NCI-H2171 treated with DMSO at 0.1 percent for 48 hours (cell line): ENCODE measurements at regions not wholly inside any gene's neighbourhood (a gene's known extent, or its start where the extent isn't known, plus 50 kb on each side); places are given as distances from the start of the nearest gene placed in this dataset.
A peak's percentile ranks its signal among the peaks of the same experiment; 100 is the strongest.
"Not testable (repeated sequence)": the region's sequence is repeated elsewhere in the genome, so short reads cannot be mapped to it uniquely, and the experiment has no call there.

Experiments
- DNase-seq: peaks from one replicate; lab custom pipeline; 2025; lab: John Stamatoyannopoulos, UW

DNA sequence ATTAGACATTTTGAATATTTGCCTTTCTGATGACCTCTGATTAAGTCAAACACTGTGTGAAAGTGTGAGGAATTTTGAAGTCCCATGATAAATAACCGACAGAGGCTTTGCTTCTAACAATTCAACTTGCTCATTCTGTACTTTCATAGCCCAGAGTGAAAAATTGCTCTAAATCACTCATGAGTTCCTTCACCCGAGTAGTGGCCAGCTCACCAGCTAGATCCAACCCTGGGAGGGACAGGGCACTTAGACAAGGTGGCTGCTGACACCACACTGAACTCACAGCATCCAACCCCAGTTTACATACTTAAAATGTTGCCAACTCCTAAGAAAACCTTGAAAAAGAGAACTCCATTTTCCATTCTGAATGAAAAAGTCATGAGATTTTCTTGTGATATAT is 80.0 kb upstream of the LYZL1 start:
- no peak for DNase-seq

DNA sequence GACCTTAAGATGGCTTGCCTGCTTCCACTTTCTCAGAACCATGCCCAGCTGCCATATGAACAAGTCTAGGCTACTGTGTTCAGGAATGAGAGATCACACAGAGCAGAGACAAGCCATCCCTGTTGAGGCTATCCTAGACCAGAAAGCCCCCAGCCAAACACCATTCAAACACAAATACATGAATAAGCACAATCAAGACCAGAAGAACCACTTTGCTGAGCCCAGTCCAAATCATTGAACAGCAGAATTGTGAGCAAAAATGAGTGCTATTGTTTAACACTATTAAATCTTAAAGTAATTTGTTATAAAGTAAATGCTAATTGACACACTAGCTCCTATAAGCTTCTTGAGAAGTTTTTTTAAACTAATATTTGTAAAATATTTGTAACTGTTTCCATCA is 79.0 kb upstream of the LYZL1 start:
- no peak for DNase-seq

DNA sequence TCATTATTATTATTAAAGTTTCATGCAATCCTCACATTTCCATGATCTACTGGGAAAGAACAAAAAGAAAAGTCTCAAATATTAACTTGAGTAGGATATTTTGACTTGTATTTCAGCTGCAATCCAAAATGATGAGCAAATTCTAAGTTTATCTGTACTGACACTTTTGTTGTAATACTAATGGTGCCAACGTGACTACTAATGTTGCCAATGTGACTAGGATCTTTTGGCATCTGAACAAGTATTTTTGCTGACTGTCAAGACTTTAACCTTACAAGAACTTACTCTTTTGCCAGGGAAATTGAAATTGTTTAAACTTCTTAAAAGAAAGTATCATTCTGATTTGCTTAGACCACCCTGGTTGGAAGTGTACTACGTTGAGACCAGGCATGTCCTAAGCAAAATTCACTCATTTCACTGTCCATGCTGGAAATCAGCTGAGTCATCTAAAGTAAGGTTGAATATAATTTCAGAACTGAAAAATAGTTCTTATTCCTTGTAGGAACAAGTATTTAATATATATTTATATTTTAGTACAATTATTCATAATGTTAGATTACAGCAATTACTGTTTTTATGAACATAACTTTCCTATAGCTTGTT is 78.5 kb upstream of the LYZL1 start:
- DNase-seq = no peak

DNA sequence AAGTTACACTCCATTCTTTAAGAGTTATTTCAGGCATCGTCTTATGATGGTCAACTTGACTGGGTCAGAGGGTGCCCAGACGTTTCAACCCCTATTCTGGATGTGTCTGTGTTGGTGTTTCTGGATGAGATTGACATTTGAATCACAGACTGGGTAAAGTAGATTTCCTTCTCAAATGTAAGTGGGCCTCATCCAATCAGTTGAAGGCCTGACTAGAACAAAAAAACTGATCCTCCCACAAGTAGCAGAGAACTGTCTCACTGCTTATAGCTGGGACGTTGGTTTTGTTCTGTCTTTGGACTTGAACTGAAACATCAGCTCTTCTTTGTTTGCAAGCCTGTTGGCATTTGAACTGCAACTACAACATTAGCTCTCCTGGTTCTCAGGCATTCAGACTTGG is 76.3 kb upstream of the LYZL1 start:
- DNase-seq = no peak

DNA sequence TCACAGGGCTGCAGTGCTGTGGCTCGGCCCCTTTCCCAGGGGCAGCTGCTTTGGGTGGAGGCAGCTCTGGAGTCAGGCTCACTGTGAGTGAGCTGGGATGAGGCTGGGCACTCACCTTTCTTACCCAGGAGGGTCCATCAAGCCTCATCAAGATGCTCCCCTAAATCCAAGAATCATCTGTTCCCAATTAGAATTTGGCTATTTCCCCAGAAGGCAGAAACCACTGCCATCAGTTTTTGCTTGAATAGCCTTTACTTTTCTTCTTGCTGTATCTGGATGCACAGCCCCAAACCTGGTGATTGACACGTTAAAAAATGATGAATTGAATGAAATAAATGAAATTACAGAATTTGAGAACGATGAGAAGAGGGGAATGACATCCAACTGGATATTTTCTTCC is 74.3 kb upstream of the LYZL1 start:
- no peak for DNase-seq

DNA sequence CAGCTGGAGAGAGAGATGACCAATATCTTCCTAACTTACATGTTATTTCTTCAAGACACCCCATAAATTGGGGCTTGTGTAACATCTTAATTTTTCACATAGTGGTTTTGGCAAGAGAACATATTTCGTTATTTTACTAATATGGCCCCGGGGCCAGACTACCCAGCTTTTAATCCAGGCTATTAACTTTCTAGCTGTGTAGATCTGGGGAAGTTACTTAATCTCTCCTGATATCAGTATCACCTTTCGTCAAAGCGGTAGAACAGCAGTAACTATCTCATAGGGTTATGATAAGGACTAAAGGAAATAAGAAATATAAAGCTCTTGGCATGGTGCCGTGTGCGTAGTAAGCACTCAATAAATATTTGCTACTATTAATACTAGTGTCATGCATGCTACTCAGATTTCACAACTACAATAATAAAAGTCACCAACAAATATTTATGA is 71.6 kb upstream of the LYZL1 start:
- DNase-seq = no peak

DNA sequence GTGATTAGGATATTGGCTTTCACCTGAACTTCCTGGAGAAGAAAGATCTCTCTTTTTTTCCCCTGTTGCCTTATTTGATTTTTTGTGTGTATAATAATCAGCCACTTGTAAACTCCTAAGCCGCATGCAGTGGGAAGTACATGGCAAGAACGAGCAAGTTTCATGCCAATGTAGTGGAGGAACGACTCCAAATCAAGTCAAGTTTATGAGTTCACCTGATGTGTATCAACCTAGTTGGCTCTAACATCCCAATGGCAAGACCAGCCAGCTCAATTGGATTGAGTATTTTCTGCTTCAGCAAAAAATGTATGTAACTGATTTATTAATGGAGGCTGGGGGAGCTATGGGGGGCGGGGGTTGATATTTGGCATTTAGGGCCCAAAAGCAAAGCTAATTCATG is 65.5 kb upstream of the LYZL1 start:
- DNase-seq = no peak

DNA sequence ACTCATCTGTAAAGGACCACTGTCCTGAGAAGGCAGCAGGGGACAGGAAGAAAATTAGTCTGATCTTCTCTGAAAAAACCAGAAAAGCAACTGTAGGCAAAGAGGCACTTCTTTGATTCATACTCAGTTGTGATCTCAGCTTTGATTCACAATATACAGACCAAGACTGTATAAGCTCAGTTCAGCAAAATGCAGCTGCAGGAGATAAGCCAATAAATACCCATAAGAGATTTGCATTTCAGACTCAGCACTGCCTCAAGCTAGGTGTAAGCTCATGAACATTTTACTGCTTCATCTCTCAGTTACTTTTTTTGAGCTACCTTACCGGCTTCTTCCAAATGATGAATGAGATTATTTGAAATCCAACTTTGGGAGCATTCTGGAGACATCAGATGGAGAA is 64.2 kb upstream of the LYZL1 start:
- DNase-seq = no peak

DNA sequence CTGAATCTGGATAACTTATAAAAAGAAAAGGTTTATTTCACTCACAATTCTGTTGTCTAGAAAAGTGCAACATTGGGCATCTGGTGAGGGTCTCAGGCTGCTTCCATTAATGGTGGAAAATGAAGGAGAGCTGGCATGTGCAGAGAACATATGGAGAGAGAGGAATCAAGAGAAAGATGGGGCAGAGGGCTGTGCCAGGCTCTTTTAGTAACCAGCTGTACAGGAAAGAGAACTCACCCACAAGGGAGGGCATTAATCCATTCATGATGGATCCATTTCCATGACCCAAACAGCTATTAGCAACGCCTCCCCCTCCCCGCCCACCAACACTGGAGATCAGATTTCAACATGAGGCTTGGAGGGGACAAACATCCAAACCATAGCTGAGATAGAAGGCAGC is 61.7 kb upstream of the LYZL1 start:
- peak; percentile 59 for DNase-seq

DNA sequence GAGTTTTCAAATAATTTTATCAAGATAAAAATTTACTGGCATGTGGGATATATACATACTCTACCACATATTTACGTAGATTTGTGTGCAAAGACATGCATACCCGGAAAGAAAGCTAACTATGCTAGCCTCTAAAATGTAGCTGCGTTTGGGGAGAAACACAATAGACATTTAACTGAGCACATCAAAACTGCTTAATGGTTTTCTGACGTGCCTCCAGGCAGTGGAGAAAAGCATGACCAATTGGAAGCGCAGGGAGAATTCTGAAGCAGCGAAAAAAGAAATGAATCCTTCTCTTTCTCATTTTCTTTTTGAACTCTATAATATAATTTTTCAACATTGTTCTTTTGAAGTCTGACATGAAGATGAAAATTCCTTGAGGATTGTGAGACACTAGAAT is 60.3 kb upstream of the LYZL1 start:
- DNase-seq = no peak

DNA sequence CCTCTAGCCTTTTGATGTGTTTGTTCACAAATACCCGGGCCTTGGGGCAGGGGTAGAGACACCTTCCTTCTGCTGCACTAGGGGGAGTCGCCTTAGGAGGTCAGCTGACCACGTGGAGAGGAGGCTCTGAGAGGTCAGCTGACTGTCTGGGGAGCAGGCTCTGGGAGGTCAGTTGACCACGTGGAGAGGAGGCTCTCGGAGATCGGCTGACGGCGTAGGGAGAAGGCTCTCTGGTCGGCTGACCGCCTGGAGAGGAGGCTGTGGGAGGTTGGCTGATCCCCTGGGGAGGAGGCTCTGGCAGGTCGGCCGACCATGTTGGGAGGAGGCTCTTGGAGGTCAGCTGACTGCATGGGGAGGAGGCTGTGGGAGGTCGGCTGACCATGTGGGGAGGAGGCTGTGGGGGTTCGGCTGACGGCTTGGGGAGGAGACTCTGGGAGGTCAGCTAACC is 59.6 kb upstream of the LYZL1 start:
- no peak for DNase-seq

DNA sequence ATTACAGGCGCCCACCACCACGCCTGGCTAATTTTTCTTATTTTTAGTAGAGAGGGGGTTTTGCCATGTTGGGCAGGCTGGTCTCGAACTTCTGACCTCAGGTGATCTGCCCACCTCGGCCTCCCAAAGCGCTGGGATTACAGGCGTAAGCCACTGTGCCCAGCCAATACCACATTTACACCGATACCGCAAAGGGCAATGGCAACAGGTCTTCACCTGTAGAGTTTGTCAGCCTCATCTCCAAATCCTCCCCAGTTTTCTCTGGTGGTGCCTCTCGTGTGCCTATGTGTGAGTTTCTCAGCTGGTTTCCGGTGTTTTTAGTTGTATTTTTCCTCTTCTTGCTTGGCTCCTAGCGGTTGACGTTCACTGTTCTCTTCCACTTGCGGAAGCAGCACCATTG is 52.0 kb upstream of the LYZL1 start:
- DNase-seq = not testable (repeated sequence)

DNA sequence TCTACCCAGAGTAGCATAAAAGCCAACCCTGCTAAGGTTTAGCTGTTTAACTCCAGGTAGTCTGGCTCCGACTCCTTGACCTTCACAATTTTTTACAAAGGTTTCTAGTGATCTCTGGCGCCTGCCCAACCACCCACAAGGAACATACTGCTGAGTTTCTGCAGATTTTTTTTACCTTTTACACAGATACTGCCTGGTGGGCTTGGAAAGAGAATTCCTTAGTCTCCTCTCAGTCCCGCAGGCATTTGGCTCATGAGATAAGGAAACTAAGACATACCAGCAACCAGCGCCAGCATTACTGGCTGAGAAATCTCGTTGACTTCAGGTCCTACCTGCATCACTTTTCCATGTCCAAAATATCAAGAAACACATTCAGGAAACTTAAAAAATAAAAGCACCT is 51.1 kb upstream of the LYZL1 start:
- DNase-seq = no peak

DNA sequence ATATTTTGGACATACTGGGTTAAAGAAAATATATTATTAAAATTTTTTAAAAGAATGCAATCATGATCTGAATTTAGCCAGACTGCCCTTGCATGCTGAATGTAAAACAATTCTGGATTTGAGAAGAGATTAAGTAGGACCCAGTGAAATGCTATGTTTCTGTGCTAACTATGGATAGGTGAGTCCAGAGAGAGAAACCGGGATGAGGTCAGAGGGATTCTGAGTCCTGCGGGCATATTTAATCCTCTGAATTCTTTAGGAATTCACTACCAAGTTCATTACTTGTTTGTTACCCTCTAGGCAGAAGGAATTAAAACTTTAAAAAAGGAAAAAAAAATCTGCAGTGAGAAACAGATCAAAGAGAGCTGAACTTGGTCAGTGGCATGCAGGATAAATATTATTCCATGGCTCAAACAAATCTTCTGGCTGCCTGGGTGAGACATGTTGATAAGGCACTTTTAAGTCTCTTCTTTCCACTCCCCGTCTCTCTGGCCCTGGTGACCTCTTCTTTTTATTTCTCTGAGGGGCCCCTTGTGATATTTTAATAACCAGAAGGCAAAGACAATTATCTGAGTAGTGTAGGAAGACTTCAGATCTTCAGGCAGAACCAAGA is 50.2 kb upstream of the LYZL1 start:
- DNase-seq = no peak
